ENCODE measurements at regions not wholly inside any gene's neighbourhood (a gene's known extent, or its start where the extent isn't known, plus 50 kb on each side); places are given as distances from the start of the nearest gene placed in this dataset.

DNA sequence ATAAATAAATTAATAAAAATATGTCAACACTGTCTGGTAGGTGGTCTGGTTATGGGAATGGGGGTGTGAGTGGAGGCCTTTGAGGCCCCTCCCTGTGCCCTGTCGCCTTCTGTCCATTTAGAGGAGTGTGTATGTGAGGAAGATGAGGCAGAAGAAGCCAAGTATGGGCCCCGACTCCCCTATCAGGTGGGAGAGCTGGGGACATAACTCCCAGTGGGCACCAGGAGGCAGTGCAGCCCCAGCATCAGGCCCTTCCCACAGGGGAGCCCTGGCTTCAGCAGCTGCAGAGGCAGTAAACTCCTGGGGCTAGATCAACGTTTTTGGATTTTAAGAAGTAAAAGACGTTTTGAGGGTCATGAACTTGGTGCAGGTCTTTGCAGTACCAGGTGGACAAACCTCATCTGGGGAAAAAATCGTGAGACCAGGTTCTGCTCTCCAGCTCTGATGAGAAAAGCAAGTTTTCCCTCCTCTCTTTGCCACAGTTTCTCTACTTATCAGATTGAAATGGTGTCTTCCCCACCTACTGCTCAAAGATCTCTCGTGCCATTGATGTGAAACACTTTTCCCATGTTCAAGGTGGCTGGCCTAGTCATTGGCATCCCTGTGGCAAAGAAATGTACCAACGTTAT lies 167.8 kb upstream of the EEPD1 start:
- 16 to 18% methylated on average over 7 of the region's 7 CpGs for WGBS, 2 donors
- Histone ChIP-seq H3K4me1 (peaks cover 30% of the 10 kb centered on the region), H3K4me3 (no peak overlapping the region), H3K36me3 (replicated peaks in 1 of 2; ENCODE audit: insufficient read depth in 1 of 2, low read depth in 2 of 2) (no peaks in the 10 kb centered on the region), H3K9me3 (no peaks in the 10 kb centered on the region), H3K27ac (no peak overlapping the region), H3K27me3 (no peaks in the 10 kb centered on the region)
- intact Hi-C loops (cut with DNase I): no loop called here
- TF ChIP-seq, protein P1, sequence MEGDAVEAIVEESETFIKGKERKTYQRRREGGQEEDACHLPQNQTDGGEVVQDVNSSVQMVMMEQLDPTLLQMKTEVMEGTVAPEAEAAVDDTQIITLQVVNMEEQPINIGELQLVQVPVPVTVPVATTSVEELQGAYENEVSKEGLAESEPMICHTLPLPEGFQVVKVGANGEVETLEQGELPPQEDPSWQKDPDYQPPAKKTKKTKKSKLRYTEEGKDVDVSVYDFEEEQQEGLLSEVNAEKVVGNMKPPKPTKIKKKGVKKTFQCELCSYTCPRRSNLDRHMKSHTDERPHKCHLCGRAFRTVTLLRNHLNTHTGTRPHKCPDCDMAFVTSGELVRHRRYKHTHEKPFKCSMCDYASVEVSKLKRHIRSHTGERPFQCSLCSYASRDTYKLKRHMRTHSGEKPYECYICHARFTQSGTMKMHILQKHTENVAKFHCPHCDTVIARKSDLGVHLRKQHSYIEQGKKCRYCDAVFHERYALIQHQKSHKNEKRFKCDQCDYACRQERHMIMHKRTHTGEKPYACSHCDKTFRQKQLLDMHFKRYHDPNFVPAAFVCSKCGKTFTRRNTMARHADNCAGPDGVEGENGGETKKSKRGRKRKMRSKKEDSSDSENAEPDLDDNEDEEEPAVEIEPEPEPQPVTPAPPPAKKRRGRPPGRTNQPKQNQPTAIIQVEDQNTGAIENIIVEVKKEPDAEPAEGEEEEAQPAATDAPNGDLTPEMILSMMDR (IDR thresholded peaks at IDR 0.05): peak; percentile 88 to 97 (median 96)
- TF ChIP-seq POLR2A (IDR thresholded peaks at IDR 0.05): no peak
- DNase-seq: peak; percentile 86 to 90 (median 88)
- peak; percentile 89 for ATAC-seq

DNA sequence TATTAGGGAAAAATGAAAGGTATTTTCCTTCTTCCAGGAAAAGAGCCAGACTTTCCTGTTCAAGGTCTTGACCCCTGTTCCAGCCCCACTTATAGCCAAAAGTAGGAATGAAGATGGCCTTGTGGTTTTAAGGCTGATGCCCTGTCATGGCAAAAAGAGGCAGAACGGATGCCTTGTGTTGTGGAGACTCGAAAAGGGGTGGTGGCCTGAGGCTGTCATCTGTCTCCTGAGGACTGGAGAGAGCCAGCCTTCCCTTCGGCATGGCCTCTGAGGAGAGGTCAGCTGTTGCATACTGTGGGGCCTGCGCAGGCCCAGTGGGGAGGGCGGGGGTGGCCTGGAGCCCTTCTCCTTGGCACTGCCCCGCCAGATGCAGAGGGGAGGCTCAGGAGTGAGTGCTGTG lies 166.0 kb upstream of the EEPD1 start:
- no peak for DNase-seq
- Histone ChIP-seq H3K4me1 (peaks cover 37% of the 10 kb centered on the region), H3K27me3 (no peaks in the 10 kb centered on the region), H3K4me3 (no peak overlapping the region), H3K36me3 (replicated peaks in 1 of 2; ENCODE audit: insufficient read depth in 1 of 2, low read depth in 2 of 2) (no peaks in the 10 kb centered on the region), H3K9me3 (no peaks in the 10 kb centered on the region), H3K27ac (no peak overlapping the region)
- TF ChIP-seq, protein P1 (IDR thresholded peaks at IDR 0.05): no peak
- no peak for TF ChIP-seq POLR2A (IDR thresholded peaks at IDR 0.05)
- intact Hi-C loops (cut with DNase I): no loop called here
- no peak for ATAC-seq
- WGBS, 2 donors: 91 to 94% methylated on average over 6 of the region's 6 CpGs

DNA sequence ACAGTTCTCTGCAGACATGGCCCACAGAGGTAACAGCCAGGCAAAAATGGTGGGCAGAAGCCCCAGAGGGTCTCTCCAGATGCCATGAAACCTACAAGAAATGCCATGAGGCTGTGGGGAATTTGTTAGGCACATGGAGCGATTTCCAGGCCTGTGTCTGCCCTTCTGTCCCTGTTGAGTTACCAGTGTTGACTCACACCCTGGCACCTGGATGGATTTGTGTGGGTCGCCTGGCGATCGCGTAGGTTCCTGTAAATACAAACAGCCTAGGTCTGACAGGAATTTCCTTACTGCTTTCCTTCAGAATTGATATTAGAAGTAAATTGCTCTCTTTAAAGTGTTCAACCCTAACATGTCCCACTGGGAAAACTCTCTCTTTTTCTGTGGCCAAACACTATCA lies 164.9 kb upstream of the EEPD1 start:
- peak; percentile 81 for ATAC-seq
- intact Hi-C loops (cut with DNase I): no loop called here
- TF ChIP-seq, protein P1 (IDR thresholded peaks at IDR 0.05): no peak
- TF ChIP-seq POLR2A (IDR thresholded peaks at IDR 0.05): no peak
- WGBS, 2 donors: 63 to 66% methylated on average over 5 of the region's 5 CpGs
- H3K27me3 ChIP-seq: no peaks in the 10 kb centered on the region
- peaks cover 38% of the 10 kb centered on the region for H3K4me1 ChIP-seq
- H3K9me3 ChIP-seq: no peaks in the 10 kb centered on the region
- no peaks in the 10 kb centered on the region for H3K36me3 ChIP-seq (replicated peaks in 1 of 2; ENCODE audit: insufficient read depth in 1 of 2, low read depth in 2 of 2)
- DNase-seq: peak; percentile 70 to 77 (median 72)
- H3K27ac ChIP-seq: peak overlapping the region; percentile 47 to 74 (median 60)
- no peak overlapping the region for H3K4me3 ChIP-seq

DNA sequence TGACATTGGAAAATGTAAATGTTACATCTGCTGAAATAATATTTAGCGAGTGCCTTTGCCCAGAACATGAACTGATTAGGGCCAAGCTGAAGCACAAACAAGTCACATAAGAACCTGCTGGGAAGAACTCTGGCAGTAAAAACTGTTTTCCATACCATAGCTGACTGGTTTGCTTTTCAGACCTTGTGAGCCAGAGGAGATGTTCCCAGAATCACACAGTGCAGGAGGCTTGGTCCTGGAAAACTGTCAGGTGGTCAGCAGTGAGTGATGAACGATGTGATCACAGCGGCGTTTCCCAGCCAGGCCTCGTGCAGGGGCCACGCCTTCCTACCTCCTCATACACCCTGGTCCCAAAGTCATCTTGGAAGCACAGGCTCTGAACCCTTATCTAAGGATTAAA lies 164.2 kb upstream of the EEPD1 start:
- peak in 3 of 4 donors; percentile 26 to 51 (median 38) for DNase-seq
- peak; percentile 40 for ATAC-seq
- H3K27me3 ChIP-seq: no peaks in the 10 kb centered on the region
- H3K9me3 ChIP-seq: no peaks in the 10 kb centered on the region
- TF ChIP-seq, protein P1 (IDR thresholded peaks at IDR 0.05): no peak
- no peak for TF ChIP-seq POLR2A (IDR thresholded peaks at IDR 0.05)
- 35 to 46% methylated on average over 6 of the region's 6 CpGs for WGBS, 2 donors
- intact Hi-C loops (cut with DNase I): no loop called here
- H3K36me3 ChIP-seq (replicated peaks in 1 of 2; ENCODE audit: insufficient read depth in 1 of 2, low read depth in 2 of 2): no peaks in the 10 kb centered on the region
- H3K4me1 ChIP-seq: peaks cover 38% of the 10 kb centered on the region
- peak overlapping the region; percentile 47 to 74 (median 60) for H3K27ac ChIP-seq
- no peak overlapping the region for H3K4me3 ChIP-seq
